ENCODE measurements at regions not wholly inside any gene's neighbourhood (a gene's known extent, or its start where the extent isn't known, plus 50 kb on each side); places are given as distances from the start of the nearest gene placed in this dataset.
"Not testable (repeated sequence)": the region's sequence is repeated elsewhere in the genome, so short reads cannot be mapped to it uniquely, and the experiment has no call there.

DNA sequence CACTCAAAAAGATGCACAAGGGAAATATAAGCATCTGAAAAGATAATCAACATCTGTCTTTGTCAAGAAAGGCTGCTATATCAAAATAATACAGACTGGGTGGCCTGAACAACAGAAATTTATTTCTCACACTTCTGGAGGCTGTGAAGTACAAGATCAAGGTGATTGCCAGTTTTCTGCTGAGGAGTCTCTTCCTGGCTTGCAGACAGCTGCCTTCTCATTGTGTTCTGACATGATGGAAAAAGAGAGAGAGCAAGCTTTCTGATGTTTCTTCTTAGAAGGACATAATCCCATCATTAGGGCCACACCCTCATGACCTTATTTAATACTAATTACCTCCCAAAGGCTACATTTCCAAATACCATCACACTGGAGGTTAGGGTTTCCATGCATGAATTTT lies 1573.3 kb downstream of the SI start:
- no peak for DNase-seq

DNA sequence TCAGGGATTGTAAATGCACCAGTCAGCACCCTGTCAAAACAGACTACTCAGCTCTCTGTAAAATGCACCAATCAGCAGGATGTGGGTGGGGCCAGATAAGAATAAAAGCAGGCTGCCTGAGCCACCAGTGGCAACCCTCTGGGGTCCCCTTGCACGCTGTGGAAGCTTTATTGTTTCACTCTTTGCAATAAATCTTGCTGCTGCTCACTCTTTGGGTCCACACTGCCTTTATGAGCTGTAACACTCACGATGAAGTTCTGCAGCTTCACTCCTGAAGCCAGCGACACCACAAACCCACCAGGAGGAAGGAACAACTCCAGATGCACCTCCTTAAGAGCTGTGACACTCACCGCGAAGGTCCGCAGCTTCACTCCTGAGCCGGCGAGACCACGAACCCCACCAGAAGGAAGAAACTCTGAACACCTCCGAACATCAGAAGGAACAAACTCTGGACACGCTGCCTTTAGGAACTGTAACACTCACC lies 1578.5 kb downstream of the SI start:
- DNase-seq: not testable (repeated sequence)

- not testable (repeated sequence) for DNase-seq
Measured at GRCh38 chr3:163498842-163499735, 1579.2 kb downstream of the SI start.

DNA sequence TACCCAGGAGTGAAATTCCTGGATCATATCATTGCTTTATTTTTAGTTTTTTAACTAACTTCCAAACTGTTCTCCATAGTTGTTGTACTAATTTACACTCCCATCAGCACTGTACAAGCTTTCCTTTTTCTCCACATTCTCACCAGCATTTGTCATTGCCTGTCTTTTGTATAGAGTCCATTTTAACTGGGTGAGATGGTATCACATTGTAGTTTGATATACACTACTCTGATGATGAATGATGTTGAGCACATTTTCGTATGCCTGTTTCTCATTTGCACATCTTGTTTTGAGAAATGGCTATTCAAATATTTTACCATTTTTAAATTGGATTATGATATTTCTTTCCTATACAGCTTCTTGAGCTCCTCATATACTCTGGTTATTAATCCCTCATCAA lies 1586.6 kb downstream of the SI start:
- DNase-seq: no peak

GRCh38 chr3:163490119-163490518 lies 1588.2 kb downstream of the SI start:
- DNase-seq: peak; percentile 4

GRCh38 chr3:163482695-163483094 lies 1595.6 kb downstream of the SI start:
- DNase-seq: no peak

DNA sequence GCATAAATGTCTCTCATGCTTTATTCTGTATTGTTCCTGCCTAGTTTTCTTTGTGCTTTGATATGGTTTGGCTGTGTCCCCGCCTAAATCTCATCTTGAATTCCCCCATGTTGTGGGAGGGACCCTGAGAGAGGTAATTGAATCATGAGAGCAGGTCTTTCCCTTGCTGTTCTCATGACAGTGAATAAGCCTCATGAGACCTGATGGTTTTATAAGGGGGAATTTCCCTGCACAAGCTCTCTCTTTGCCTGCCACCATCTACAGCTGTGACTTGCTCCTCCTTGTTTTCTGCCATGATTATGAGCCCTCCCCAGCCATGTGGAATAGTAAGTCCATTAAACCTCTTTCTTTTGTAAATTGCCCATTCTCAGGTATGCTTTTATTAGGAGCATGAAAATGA lies 1596.6 kb downstream of the SI start:
- no peak for DNase-seq

DNA sequence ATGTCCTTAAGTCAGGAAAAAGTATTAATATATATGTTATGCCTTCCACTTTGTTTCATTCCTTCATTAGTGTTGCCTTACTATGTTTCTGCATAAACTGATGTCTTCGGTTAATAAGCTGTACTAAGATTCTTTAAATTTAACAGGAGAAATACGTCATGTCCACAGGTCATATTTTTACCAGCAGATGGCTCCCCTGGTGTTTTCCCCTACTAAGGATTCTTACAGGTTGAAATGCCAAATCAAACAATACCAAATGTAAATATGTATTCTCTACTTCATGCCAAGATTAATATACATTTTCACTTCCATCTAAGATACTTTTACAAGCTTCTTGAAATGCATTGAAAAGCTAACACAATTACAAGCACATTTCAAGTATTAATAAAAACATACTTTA lies 1602.1 kb downstream of the SI start:
- DNase-seq: peak; percentile 3

DNA sequence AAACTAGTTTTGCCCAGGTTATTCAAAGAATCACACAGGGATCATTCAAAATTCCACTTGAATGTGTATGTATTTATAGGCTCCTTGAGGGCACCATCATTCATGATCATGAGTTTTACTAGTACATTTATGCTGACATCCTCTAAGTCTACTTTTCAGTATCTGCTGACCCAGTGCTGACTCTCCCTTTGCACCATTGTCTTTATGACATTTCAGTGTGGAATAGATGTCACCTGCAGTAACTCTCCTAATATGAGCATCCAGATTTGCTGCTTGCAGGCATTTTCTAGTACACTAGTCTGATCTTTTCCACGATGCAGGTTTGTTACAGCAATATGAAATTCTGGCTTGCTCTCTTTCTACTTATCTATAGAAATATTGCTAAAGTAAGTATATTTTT lies 1603.5 kb downstream of the SI start:
- DNase-seq: no peak

- DNase-seq: no peak
Measured at GRCh38 chr3:163468531-163469335, 1609.6 kb downstream of the SI start.

GRCh38 chr3:163462446-163462845 lies 1615.8 kb downstream of the SI start:
- DNase-seq: no peak

DNA sequence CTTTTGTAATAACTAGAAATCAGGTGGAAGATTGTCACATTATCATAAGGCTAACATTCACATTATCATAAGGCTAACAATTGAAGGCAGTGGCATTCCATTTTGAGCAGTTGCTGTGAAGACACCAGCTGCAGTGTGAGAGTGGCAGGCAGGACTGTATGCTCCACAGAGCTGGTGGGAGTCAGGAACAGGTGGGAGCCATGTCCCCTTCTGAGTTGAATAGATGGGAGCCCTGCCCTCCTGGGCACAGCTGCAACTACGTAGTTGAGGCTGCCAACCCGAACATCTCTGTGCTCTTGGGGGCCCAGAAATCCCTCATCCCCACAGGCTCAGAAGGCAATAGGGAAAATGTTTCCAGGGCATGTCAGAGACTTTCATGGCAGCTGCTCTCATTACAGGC lies 1627.6 kb downstream of the SI start:
- no peak for DNase-seq

GRCh38 chr3:163438760-163439159 lies 1639.5 kb downstream of the SI start:
- DNase-seq: no peak

DNA sequence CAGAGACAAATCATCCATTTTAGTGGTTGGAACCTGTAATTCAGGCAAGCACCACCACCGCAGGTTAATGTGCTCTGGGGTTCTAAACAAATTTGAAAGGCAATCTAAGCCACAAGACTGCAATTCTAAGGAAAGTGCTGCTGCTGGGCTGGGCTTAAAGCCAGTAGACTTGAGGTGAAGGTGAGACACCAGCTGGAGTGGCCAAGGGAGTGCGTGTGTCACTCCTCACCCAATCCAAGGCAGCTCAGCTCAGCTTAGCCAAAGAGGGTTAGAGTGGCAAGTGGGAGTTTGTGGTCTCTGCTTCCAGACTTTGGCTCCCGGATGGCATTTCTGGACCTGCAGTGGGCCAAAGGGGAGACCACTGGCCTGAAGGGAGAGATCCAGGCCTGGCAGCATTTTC lies 1655.6 kb downstream of the SI start:
- DNase-seq: no peak

GRCh38 chr3:163391407-163392181 lies 1686.7 kb downstream of the SI start:
- DNase-seq: no peak

DNA sequence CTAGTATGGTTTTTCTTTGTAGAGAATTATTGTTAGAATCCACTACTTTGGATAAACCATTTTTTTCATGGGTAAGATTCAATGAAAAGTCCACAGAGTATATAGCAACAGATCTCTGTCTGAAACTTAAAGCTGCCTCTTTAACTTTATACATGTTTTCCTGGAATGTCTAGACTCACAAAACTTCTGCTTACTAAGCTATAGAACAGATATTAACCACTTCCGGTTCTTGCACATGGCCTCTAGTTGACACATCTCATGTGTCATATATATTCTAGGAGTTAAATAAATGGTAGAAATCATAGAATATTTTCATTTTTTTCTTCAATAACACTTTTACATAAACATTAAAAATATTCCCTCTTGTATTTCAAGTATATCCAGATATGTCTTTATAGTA lies 1693.9 kb downstream of the SI start:
- DNase-seq: no peak

DNA sequence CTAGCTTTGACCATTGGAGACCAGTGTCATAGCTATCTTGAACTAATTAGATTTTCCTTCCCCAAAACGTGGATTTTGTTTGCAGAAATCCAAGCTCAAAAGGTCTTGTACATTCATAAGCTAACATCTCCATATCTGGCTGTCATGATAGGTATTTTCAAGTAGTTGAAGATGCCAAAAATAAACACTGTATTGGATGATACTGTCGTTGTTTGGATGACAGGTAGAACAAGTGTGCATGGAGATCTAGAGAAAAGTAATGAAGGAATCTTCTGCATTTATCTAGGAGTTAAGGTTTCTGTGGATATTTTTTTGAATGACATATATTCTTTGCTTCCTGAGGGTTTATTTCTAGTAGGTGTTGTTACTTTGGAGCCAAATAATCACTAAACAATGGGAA lies 1696.1 kb downstream of the SI start:
- no peak for DNase-seq

GRCh38 chr3:163368168-163368567 lies 1710.1 kb downstream of the SI start:
- DNase-seq: no peak

DNA sequence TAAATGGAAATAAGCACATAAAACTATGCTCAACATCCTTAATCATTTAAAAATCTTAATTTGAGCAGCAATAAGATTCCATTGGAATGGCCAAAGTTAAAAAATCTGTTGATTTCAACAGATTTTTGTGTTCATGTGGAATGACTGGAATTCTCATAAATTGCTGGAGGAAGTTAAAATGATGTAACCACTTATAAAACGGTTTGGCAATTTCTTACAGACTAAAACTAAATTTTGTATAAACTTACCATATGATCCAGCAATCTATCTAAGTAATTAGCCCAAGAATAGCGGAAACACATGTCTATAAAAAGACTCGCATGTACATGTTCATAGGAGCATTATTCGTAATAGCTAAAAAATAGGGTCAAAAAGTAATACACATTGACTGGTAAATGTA lies 1713.6 kb downstream of the SI start:
- DNase-seq: no peak

- DNase-seq: no peak
Measured at GRCh38 chr3:163362151-163362550, 1716.1 kb downstream of the SI start.

- DNase-seq: not testable (repeated sequence)
Measured at GRCh38 chr3:163361357-163361878, 1716.9 kb downstream of the SI start.

DNA sequence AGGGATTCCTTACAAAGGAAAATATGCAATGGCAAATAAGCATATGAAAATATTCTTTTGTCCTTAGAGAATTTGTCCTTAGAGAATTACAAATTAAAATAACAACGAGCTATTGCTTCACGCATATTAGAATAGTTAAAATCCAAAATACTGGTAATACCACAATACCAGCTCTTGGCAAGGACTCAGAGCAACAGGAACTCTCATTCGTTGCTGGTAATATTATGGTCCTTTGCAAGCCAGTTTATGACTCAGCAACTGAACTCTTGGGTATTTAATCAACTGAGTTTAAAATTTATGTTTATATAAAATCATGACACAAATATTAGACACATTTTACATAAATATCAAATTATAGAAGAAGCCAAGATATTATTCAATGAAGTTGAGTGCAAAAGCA lies 1730.4 kb downstream of the SI start:
- DNase-seq: no peak

DNA sequence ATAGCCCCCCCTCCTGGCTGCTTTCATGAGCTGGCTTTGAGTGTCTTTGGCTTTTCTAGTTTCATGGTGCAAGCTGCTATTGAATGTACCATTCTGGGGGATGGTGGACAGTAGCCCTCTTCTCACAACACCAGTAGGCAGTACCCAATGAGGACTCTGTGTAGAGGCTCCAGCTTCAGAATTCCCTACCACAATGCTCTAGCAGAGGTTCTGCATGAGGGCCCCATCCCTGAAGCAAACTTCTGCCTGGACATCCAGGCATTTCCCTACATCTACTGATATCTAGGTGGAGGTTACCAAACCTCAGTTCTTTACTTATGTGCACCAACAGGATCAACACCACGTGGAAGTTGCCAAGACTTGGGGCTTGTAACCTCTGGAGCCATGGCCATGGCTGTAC lies 1742.9 kb downstream of the SI start:
- no peak for DNase-seq
